Gastrocnemius medialis (tissue), 4 donors: ENCODE measurements at regions not wholly inside any gene's neighbourhood (a gene's known extent, or its start where the extent isn't known, plus 50 kb on each side); places are given as distances from the start of the nearest gene placed in this dataset.
"Not testable (repeated sequence)": the region's sequence is repeated elsewhere in the genome, so short reads cannot be mapped to it uniquely, and the experiment has no call there.

ENCODE experiments used
- ATAC-seq, 2 donors: fragments of 150-250 bp; one replicate each; pipeline ENCODE4 v1.9.1; 2016
- DNase-seq, 2 donors: peaks; one replicate each; pipeline ENCODE4 v3.0.0-alpha.2; 2019
- H3K27ac ChIP-seq, 4 donors: fragments of 200-600 bp; sonication (generic); 1 replicate in 1 of 4; 2 replicates in 3 of 4; pipeline ENCODE4 v1.5.1; 2016 to 2018; ENCODE audit warnings: mild to moderate bottlenecking in 2 of 4, moderate library complexity in 1 of 4
- H3K27me3 ChIP-seq, 3 donors: fragments of 200-600 bp; sonication (generic) in 2 of 3; 1 replicate in 1 of 3; 2 replicates in 2 of 3; pipeline versions ENCODE4 v1.5.1 to v1.6.0; 2016 to 2019; ENCODE audit warnings: mild to moderate bottlenecking in 1 of 3, moderate library complexity in 1 of 3
- H3K36me3 ChIP-seq, 2 donors: fragments of 200-600 bp; sonication (generic) in 1 of 2; one replicate each; pipeline ENCODE4 v1.5.1; 2017 to 2018
- H3K4me1 ChIP-seq, 2 donors: fragments of 200-600 bp; sonication (generic) in 1 of 2; one replicate each; pipeline ENCODE4 v1.5.1; 2016 to 2017; ENCODE audit warnings: mild to moderate bottlenecking in 2 of 2
- H3K4me3 ChIP-seq, 4 donors: fragments of 200-600 bp; sonication (generic) in 3 of 4; 1 replicate in 1 of 4; 2 replicates in 3 of 4; pipeline ENCODE4 v1.5.1; 2016 to 2019; ENCODE audit warnings: mild to moderate bottlenecking in 2 of 4
- H3K9me3 ChIP-seq, 3 donors: fragments of 200-600 bp; sonication (generic) in 2 of 3; 1 replicate in 1 of 3; 2 replicates in 2 of 3; pipeline ENCODE4 v1.5.1; 2016 to 2019
- CTCF ChIP-seq, 5 experiments: fragments of 450-650 bp in 3 of 5; fragments of 200-600 bp in 2 of 5; sonication (generic) in 2 of 5; IDR thresholded peaks in 4 of 5; conservative IDR thresholded peaks in 1 of 5; 1 replicate in 4 of 5; 2 replicates in 1 of 5; pipeline ENCODE4 v1.5.1; 2016 to 2019; ENCODE audit warnings: antibody characterized with exemption in 5 of 5, mild to moderate bottlenecking in 3 of 5, moderate library complexity in 3 of 5
- POLR2A ChIP-seq, 2 donors: fragments of 450-650 bp; IDR thresholded peaks; one replicate each; pipeline ENCODE4 v1.6.1; 2017; ENCODE audit warnings: antibody characterized with exemption in 2 of 2, mild to moderate bottlenecking in 2 of 2, moderate library complexity in 2 of 2
- in situ Hi-C, 4 donors: fragments of 200-750 bp; cut with MboI; loops; one replicate each; pipeline versions ENCODE4 v1.15.0 to v1.8.0; 2017; ENCODE audit warnings: low sequenced_read_pairs in 4 of 4
- intact Hi-C: fragments of 100-400 bp; cut with DNase I; formaldehyde crosslinking; loops from one replicate; pipeline ENCODE4 v1.15.1; 2023; ENCODE audit warnings: low total_unique reads

- Histone ChIP-seq H3K9me3 (no peaks in the 10 kb centered on the region), H3K4me1 (peaks cover 5 to 32% of the 10 kb centered on the region in 2 donors), H3K36me3 (no peaks in the 10 kb centered on the region), H3K4me3 (no peak overlapping the region), H3K27me3 (no peaks in the 10 kb centered on the region), H3K27ac (peak overlapping the region in 1 of 4 donors; percentile 49)
- TF ChIP-seq POLR2A (IDR thresholded peaks at IDR 0.05): no peak
- no peak for TF ChIP-seq CTCF (IDR thresholded peaks at IDR 0.05 in 4 of 5, conservative IDR thresholded peaks at IDR 0.05 in 1 of 5)
- intact Hi-C loops: no loop called here
- in situ Hi-C loops: no loop called here
- ATAC-seq (peak in 1 of 2 donors; percentile 21), DNase-seq (no peak)
These were observed 652.2 kb upstream of the USP24 start for GRCh38 chr1:55867304-55867843.

- intact Hi-C loops, H3K9me3 ChIP-seq, H3K27me3 ChIP-seq, ATAC-seq, H3K36me3 ChIP-seq, H3K4me3 ChIP-seq, DNase-seq, in situ Hi-C loops, H3K27ac ChIP-seq: not testable (repeated sequence)
- H3K4me1 ChIP-seq: peaks cover 5 to 32% of the 10 kb centered on the region in 2 donors
These were observed 650.6 kb upstream of the USP24 start for GRCh38 chr1:55865778-55866177.

GRCh38 chr1:55864251-55864650, 649.1 kb upstream of the USP24 start:
- DNase-seq: no peak
- H3K36me3 ChIP-seq: no peaks in the 10 kb centered on the region
- H3K27ac ChIP-seq: no peak overlapping the region
- peaks cover 5 to 32% of the 10 kb centered on the region in 2 donors for H3K4me1 ChIP-seq
- intact Hi-C loops (no loop called here), in situ Hi-C loops (no loop called here)
- H3K27me3 ChIP-seq: no peaks in the 10 kb centered on the region
- no peaks in the 10 kb centered on the region for H3K9me3 ChIP-seq
- no peak overlapping the region for H3K4me3 ChIP-seq
- no peak for TF ChIP-seq POLR2A (IDR thresholded peaks at IDR 0.05)
- TF ChIP-seq CTCF (IDR thresholded peaks at IDR 0.05 in 4 of 5, conservative IDR thresholded peaks at IDR 0.05 in 1 of 5): no peak
- ATAC-seq: no peak

GRCh38 chr1:55861676-55862340, 646.6 kb upstream of the USP24 start:
- Histone ChIP-seq H3K9me3 (no peaks in the 10 kb centered on the region), H3K27me3 (no peaks in the 10 kb centered on the region), H3K36me3 (no peaks in the 10 kb centered on the region), H3K27ac (no peak overlapping the region), H3K4me3 (no peak overlapping the region), H3K4me1 (peaks cover 0 to 9% of the 10 kb centered on the region in 2 donors)
- TF ChIP-seq POLR2A (IDR thresholded peaks at IDR 0.05): no peak
- no peak for DNase-seq
- intact Hi-C loops: no loop called here
- in situ Hi-C loops: no loop called here
- ATAC-seq: no peak

- Histone ChIP-seq H3K27me3 (no peaks in the 10 kb centered on the region), H3K4me1 (peaks cover 0 to 4% of the 10 kb centered on the region in 2 donors), H3K27ac (no peak overlapping the region), H3K4me3 (no peak overlapping the region), H3K36me3 (no peaks in the 10 kb centered on the region), H3K9me3 (no peaks in the 10 kb centered on the region)
- TF ChIP-seq POLR2A (IDR thresholded peaks at IDR 0.05): no peak
- TF ChIP-seq CTCF (IDR thresholded peaks at IDR 0.05 in 4 of 5, conservative IDR thresholded peaks at IDR 0.05 in 1 of 5): no peak
- no peak for ATAC-seq
- in situ Hi-C loops: no loop called here
- intact Hi-C loops: no loop called here
- DNase-seq: no peak
These were observed 645.8 kb upstream of the USP24 start for GRCh38 chr1:55860798-55861519.
